ENCODE measurements at regions not wholly inside any gene's neighbourhood (a gene's known extent, or its start where the extent isn't known, plus 50 kb on each side); places are given as distances from the start of the nearest gene placed in this dataset.

- ATAC-seq = no peak
- Mint-ChIP-seq H3K27me3 (peaks cover 4% of the 10 kb centered on the region), H3K4me3 (no peak overlapping the region)
These were observed 62.7 kb downstream of the SIK1 start for GRCh38 chr21:43364261-43364510.

GRCh38 chr21:43363506-43364260, 63.2 kb downstream of the SIK1 start:
- no peaks in the 10 kb centered on the region for H3K9me3 Mint-ChIP-seq
- ATAC-seq (no peak), DNase-seq (no peak)
- peaks cover 27% of the 10 kb centered on the region for H3K4me1 Mint-ChIP-seq
- no peak overlapping the region for H3K27ac Mint-ChIP-seq
- H3K36me3 Mint-ChIP-seq (ENCODE audit: low read depth) = no peaks in the 10 kb centered on the region
- H3K27me3 Mint-ChIP-seq = peaks cover 2% of the 10 kb centered on the region
- H3K4me3 Mint-ChIP-seq = no peak overlapping the region

More at GRCh38 chr21:43364261-43364510, 62.7 kb downstream of the SIK1 start:
- Mint-ChIP-seq H3K36me3 (ENCODE audit: low read depth) (no peaks in the 10 kb centered on the region), H3K27ac (no peak overlapping the region), H3K9me3 (no peaks in the 10 kb centered on the region), H3K4me1 (peaks cover 30% of the 10 kb centered on the region)
- DNase-seq = no peak

- Mint-ChIP-seq H3K9me3 (no peaks in the 10 kb centered on the region), H3K27me3 (peaks cover 2% of the 10 kb centered on the region), H3K4me1 (peaks cover 27% of the 10 kb centered on the region), H3K4me3 (peak overlapping the region; percentile 59), H3K27ac (peak overlapping the region; percentile 81), H3K36me3 (ENCODE audit: low read depth) (no peaks in the 10 kb centered on the region)
- ATAC-seq = peak; percentile 27
- DNase-seq = peak; percentile 51
These were observed 64.0 kb downstream of the SIK1 start for GRCh38 chr21:43362915-43363314.

GRCh38 chr21:43362321-43362791, 64.6 kb downstream of the SIK1 start:
- DNase-seq (peak; percentile 78), ATAC-seq (peak; percentile 76)
- Mint-ChIP-seq H3K27me3 (peaks cover 2% of the 10 kb centered on the region), H3K4me3 (peak overlapping the region; percentile 59), H3K36me3 (ENCODE audit: low read depth) (no peaks in the 10 kb centered on the region), H3K4me1 (peaks cover 27% of the 10 kb centered on the region), H3K9me3 (no peaks in the 10 kb centered on the region), H3K27ac (peak overlapping the region; percentile 81)

GRCh38 chr21:43361493-43362296, 65.2 kb downstream of the SIK1 start:
- H3K27me3 Mint-ChIP-seq = no peaks in the 10 kb centered on the region
- ATAC-seq (no peak), DNase-seq (peak; percentile 33)
- peak overlapping the region; percentile 46 for H3K27ac Mint-ChIP-seq
- H3K9me3 Mint-ChIP-seq = no peaks in the 10 kb centered on the region
- peaks cover 27% of the 10 kb centered on the region for H3K4me1 Mint-ChIP-seq
- peak overlapping the region; percentile 59 for H3K4me3 Mint-ChIP-seq
- no peaks in the 10 kb centered on the region for H3K36me3 Mint-ChIP-seq (ENCODE audit: low read depth)

- H3K4me1 Mint-ChIP-seq = peaks cover 27% of the 10 kb centered on the region
- no peak for ATAC-seq
- H3K36me3 Mint-ChIP-seq (ENCODE audit: low read depth) = no peaks in the 10 kb centered on the region
- no peaks in the 10 kb centered on the region for H3K27me3 Mint-ChIP-seq
- no peak overlapping the region for H3K27ac Mint-ChIP-seq
- no peak for DNase-seq
- peak overlapping the region; percentile 59 for H3K4me3 Mint-ChIP-seq
- no peaks in the 10 kb centered on the region for H3K9me3 Mint-ChIP-seq
These were observed 65.8 kb downstream of the SIK1 start for GRCh38 chr21:43361127-43361492.

GRCh38 chr21:43360441-43361126, 66.3 kb downstream of the SIK1 start:
- Mint-ChIP-seq H3K27ac (no peak overlapping the region), H3K4me1 (peaks cover 27% of the 10 kb centered on the region), H3K4me3 (peak overlapping the region; percentile 59), H3K36me3 (ENCODE audit: low read depth) (no peaks in the 10 kb centered on the region), H3K9me3 (no peaks in the 10 kb centered on the region), H3K27me3 (no peaks in the 10 kb centered on the region)
- ATAC-seq = no peak
- no peak for DNase-seq

GRCh38 chr21:43358940-43359822, 67.8 kb downstream of the SIK1 start:
- Mint-ChIP-seq H3K27ac (peak overlapping the region; percentile 49), H3K9me3 (no peaks in the 10 kb centered on the region), H3K4me1 (peaks cover 27% of the 10 kb centered on the region), H3K4me3 (no peak overlapping the region), H3K36me3 (ENCODE audit: low read depth) (no peaks in the 10 kb centered on the region), H3K27me3 (no peaks in the 10 kb centered on the region)
- no peak for DNase-seq
- no peak for ATAC-seq

- H3K36me3 Mint-ChIP-seq (ENCODE audit: low read depth) = no peaks in the 10 kb centered on the region
- peaks cover 22% of the 10 kb centered on the region for H3K4me1 Mint-ChIP-seq
- DNase-seq (no peak), ATAC-seq (no peak)
- no peaks in the 10 kb centered on the region for H3K27me3 Mint-ChIP-seq
- H3K4me3 Mint-ChIP-seq = no peak overlapping the region
- no peaks in the 10 kb centered on the region for H3K9me3 Mint-ChIP-seq
- no peak overlapping the region for H3K27ac Mint-ChIP-seq
These were observed 69.1 kb downstream of the SIK1 start for GRCh38 chr21:43357715-43358430.

GRCh38 chr21:43355925-43356289, 71.0 kb downstream of the SIK1 start:
- Mint-ChIP-seq H3K4me1 (peaks cover 8% of the 10 kb centered on the region), H3K36me3 (ENCODE audit: low read depth) (no peaks in the 10 kb centered on the region), H3K27ac (no peak overlapping the region), H3K9me3 (no peaks in the 10 kb centered on the region), H3K27me3 (no peaks in the 10 kb centered on the region), H3K4me3 (no peak overlapping the region)
- peak; percentile 47 for ATAC-seq
- DNase-seq = no peak

GRCh38 chr21:43355266-43355924, 71.5 kb downstream of the SIK1 start:
- H3K9me3 Mint-ChIP-seq = no peaks in the 10 kb centered on the region
- ATAC-seq = no peak
- H3K4me1 Mint-ChIP-seq = peaks cover 8% of the 10 kb centered on the region
- no peaks in the 10 kb centered on the region for H3K27me3 Mint-ChIP-seq
- no peak overlapping the region for H3K4me3 Mint-ChIP-seq
- no peak for DNase-seq
- no peak overlapping the region for H3K27ac Mint-ChIP-seq
- no peaks in the 10 kb centered on the region for H3K36me3 Mint-ChIP-seq (ENCODE audit: low read depth)

GRCh38 chr21:43354666-43355065, 72.3 kb downstream of the SIK1 start:
- Mint-ChIP-seq H3K27ac (no peak overlapping the region), H3K36me3 (ENCODE audit: low read depth) (no peaks in the 10 kb centered on the region), H3K9me3 (no peaks in the 10 kb centered on the region), H3K27me3 (no peaks in the 10 kb centered on the region), H3K4me1 (peaks cover 8% of the 10 kb centered on the region), H3K4me3 (no peak overlapping the region)
- ATAC-seq (no peak), DNase-seq (no peak)

GRCh38 chr21:43354026-43354420, 72.9 kb downstream of the SIK1 start:
- peaks cover 8% of the 10 kb centered on the region for H3K4me1 Mint-ChIP-seq
- H3K27me3 Mint-ChIP-seq = no peaks in the 10 kb centered on the region
- H3K4me3 Mint-ChIP-seq = no peak overlapping the region
- no peaks in the 10 kb centered on the region for H3K36me3 Mint-ChIP-seq (ENCODE audit: low read depth)
- H3K9me3 Mint-ChIP-seq = no peaks in the 10 kb centered on the region
- no peak for ATAC-seq
- no peak overlapping the region for H3K27ac Mint-ChIP-seq
- DNase-seq = no peak

Measured in activated naive CD8-positive, alpha-beta T cell treated with anti-CD3 and anti-CD28 coated beads, Interleukin-2, amount 50 U/mL, for 24 hours (primary cell).